ENCODE measurements at regions not wholly inside any gene's neighbourhood (a gene's known extent, or its start where the extent isn't known, plus 50 kb on each side); places are given as distances from the start of the nearest gene placed in this dataset.

- Histone ChIP-seq H3K4me1 (no peaks in the 10 kb centered on the region), H3K4me3 (no peak overlapping the region), H3K36me3 (no peaks in the 10 kb centered on the region), H3K9me3 (no peaks in the 10 kb centered on the region), H3K27me3 (no peaks in the 10 kb centered on the region), H3K27ac (no peak overlapping the region)
- DNase-seq = no peak
- intact Hi-C loops (cut with DNase I; ENCODE audit: low total_unique reads) = no loop called here
- in situ Hi-C loops (cut with MboI; ENCODE audit: low pct_ligation_motif_present in 1 of 4, low pct_unique_long_range_greater_than_20kb in 1 of 4, low sequenced_read_pairs in 3 of 4) = no loop called here
- WGBS, 2 donors (ENCODE audit: low coverage in 1 of 2) = 64% methylated on average over 3 of the region's 3 CpGs
- no peak for TF ChIP-seq EP300 (IDR thresholded peaks at IDR 0.05; ENCODE audit: low read depth)
Observed at GRCh38 chr12:86663173-86663572, 407.0 kb upstream of the MGAT4C start.

GRCh38 chr12:86662464-86662863 lies 406.3 kb upstream of the MGAT4C start:
- TF ChIP-seq POLR2A (IDR thresholded peaks at IDR 0.05) (no peak), CTCF (IDR thresholded peaks at IDR 0.05) (no peak)
- 21 to 34% methylated on average over 1 of the region's 1 CpG for WGBS, 2 donors (ENCODE audit: low coverage in 1 of 2)
- no peaks in the 10 kb centered on the region for H3K9me3 ChIP-seq
- no peak for DNase-seq
- no peak overlapping the region for H3K27ac ChIP-seq
- no peak overlapping the region for H3K4me3 ChIP-seq
- in situ Hi-C loops (cut with MboI; ENCODE audit: low pct_ligation_motif_present in 1 of 4, low pct_unique_long_range_greater_than_20kb in 1 of 4, low sequenced_read_pairs in 3 of 4) (no loop called here), intact Hi-C loops (cut with DNase I; ENCODE audit: low total_unique reads) (no loop called here)
- H3K36me3 ChIP-seq = no peaks in the 10 kb centered on the region
- no peaks in the 10 kb centered on the region for H3K4me1 ChIP-seq
- H3K27me3 ChIP-seq = no peaks in the 10 kb centered on the region

- no peaks in the 10 kb centered on the region for H3K27me3 ChIP-seq
- no peak for DNase-seq
- intact Hi-C loops (cut with DNase I; ENCODE audit: low total_unique reads) = no loop called here
- TF ChIP-seq EP300 (IDR thresholded peaks at IDR 0.05; ENCODE audit: low read depth) = no peak
- TF ChIP-seq POLR2AphosphoS5 (IDR thresholded peaks at IDR 0.05) = no peak
- H3K4me1 ChIP-seq = no peaks in the 10 kb centered on the region
- no peak overlapping the region for H3K4me3 ChIP-seq
- WGBS, 2 donors (ENCODE audit: low coverage in 1 of 2) = 40 to 63% methylated on average over 1 of the region's 1 CpG
- in situ Hi-C loops (cut with MboI; ENCODE audit: low pct_ligation_motif_present in 1 of 4, low pct_unique_long_range_greater_than_20kb in 1 of 4, low sequenced_read_pairs in 3 of 4) = no loop called here
- no peak overlapping the region for H3K27ac ChIP-seq
- no peaks in the 10 kb centered on the region for H3K36me3 ChIP-seq
- no peaks in the 10 kb centered on the region for H3K9me3 ChIP-seq
Observed at GRCh38 chr12:86660488-86661147, 404.4 kb upstream of the MGAT4C start.

- intact Hi-C loops (cut with DNase I; ENCODE audit: low total_unique reads) = no loop called here
Observed at GRCh38 chr12:86659985-86660384, 403.8 kb upstream of the MGAT4C start.

GRCh38 chr12:86658303-86658702 lies 402.1 kb upstream of the MGAT4C start:
- Histone ChIP-seq H3K4me1 (no peaks in the 10 kb centered on the region), H3K9me3 (no peaks in the 10 kb centered on the region), H3K27ac (no peak overlapping the region), H3K36me3 (no peaks in the 10 kb centered on the region), H3K4me3 (no peak overlapping the region), H3K27me3 (no peaks in the 10 kb centered on the region)
- no peak for TF ChIP-seq POLR2AphosphoS5 (IDR thresholded peaks at IDR 0.05)
- no peak for TF ChIP-seq CTCF (IDR thresholded peaks at IDR 0.05)
- no peak for TF ChIP-seq EP300 (IDR thresholded peaks at IDR 0.05; ENCODE audit: low read depth)
- no peak for TF ChIP-seq POLR2A (IDR thresholded peaks at IDR 0.05)
- DNase-seq = no peak
- intact Hi-C loops (cut with DNase I; ENCODE audit: low total_unique reads) = no loop called here
- in situ Hi-C loops (cut with MboI; ENCODE audit: low pct_ligation_motif_present in 1 of 4, low pct_unique_long_range_greater_than_20kb in 1 of 4, low sequenced_read_pairs in 3 of 4) = no loop called here

More at GRCh38 chr12:86659985-86660384, 403.8 kb upstream of the MGAT4C start:
- no peak for TF ChIP-seq POLR2AphosphoS5 (IDR thresholded peaks at IDR 0.05)
- TF ChIP-seq CTCF (IDR thresholded peaks at IDR 0.05) = no peak
- no peak for TF ChIP-seq EP300 (IDR thresholded peaks at IDR 0.05; ENCODE audit: low read depth)
- TF ChIP-seq POLR2A (IDR thresholded peaks at IDR 0.05) = no peak
- WGBS, 2 donors (ENCODE audit: low coverage in 1 of 2) = 56 to 57% methylated on average over 2 of the region's 2 CpGs
- H3K4me3 ChIP-seq = no peak overlapping the region
- in situ Hi-C loops (cut with MboI; ENCODE audit: low pct_ligation_motif_present in 1 of 4, low pct_unique_long_range_greater_than_20kb in 1 of 4, low sequenced_read_pairs in 3 of 4) = no loop called here
- H3K36me3 ChIP-seq = no peaks in the 10 kb centered on the region
- H3K9me3 ChIP-seq = no peaks in the 10 kb centered on the region
- H3K27me3 ChIP-seq = no peaks in the 10 kb centered on the region
- H3K4me1 ChIP-seq = no peaks in the 10 kb centered on the region
- H3K27ac ChIP-seq = no peak overlapping the region
- no peak for DNase-seq

All from transverse colon (tissue), 4 donors.